Stimulated activated CD4-positive, alpha-beta T cell treated with anti-CD3 and anti-CD28 coated beads, TNF-alpha, amount 100 ng/mL, for 48 hours (primary cell): ENCODE measurements at regions not wholly inside any gene's neighbourhood (a gene's known extent, or its start where the extent isn't known, plus 50 kb on each side); places are given as distances from the start of the nearest gene placed in this dataset.
"Not testable (repeated sequence)": the region's sequence is repeated elsewhere in the genome, so short reads cannot be mapped to it uniquely, and the experiment has no call there.

Experiments
- DNase-seq, 3 donors: peaks; one replicate each; pipeline ENCODE4 v3.0.0-alpha.2; 2020; ENCODE audit warnings: low read depth in 3 of 3

DNA sequence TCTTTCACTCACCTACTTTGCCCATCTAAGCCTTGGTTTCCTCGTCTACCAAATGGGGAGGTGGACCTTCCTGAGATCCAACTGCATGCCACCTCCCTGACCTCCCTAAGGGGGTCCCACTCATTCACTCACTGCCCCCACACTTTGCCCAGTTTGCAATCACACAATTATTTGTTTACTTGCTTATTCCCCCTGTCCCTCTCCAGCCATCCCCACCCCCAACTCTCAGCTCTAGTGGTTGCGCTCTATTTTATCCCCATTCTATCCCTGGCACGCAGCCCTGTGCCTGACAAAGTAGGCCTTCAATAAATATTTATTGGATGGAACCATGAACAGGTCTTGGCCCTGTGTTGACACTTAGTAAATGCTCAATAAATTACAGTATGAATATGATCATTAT, 130.8 kb upstream of the LARP1 start:
- no peak for DNase-seq

DNA sequence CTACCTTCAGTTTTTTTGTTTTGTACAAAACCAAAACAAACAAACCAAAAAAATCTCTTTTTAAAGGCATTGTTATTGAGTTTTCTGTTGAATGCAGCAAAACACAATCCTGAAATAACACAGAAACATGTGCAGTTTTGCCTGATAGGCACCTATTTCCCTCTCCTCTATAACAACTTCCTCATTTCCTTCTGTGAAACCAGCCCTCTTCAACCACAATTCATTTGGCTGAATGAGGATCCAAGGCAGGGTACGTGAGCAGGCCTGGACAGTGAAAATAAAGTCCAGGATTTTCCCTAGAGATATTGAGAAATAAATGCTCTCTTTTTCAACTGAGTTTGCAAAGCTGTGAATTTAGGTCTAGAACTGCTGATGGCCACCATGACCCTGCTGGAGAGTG, 134.8 kb upstream of the LARP1 start:
- DNase-seq, result no peak

DNA sequence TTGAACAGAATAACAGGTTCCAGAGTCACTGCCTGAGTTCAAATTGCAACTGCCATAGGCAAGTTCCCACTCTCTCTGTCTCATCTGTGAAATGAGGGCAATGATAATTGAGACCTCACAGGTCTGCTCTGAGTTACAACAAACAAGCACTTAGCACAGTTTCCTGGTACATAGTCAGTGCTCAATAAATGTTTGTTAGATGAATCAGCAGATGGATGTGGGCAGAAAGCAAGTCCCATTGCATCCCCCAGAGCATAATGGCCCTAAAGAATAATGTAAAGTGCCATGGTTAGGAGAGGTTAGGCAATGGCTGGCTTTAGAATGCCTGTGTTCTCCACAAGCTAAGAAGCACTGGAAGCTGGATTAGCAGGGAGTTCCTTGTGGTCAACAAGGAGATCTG, 136.5 kb upstream of the LARP1 start:
- no peak for DNase-seq

DNA sequence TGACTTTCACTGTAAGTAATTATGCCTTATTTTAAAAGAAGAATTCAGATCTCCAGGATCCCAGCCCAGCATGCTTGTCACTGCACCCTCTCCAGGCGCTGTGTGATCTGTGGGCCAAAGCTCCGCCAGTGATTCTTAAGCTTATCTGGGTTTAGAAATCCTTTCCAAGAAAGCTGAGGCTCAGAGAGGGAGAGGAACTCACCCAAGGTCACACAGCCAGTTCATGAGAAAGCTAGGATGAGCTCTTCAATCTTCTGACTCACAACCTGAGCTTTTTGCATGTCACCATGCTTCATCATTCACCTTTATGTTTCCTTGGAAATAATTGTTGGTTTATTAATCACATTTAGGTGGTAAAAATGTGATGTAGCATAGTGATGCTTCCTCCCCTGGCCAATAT, 136.6 kb upstream of the HAND1 start:
- no peak for DNase-seq

GRCh38 chr5:154614125-154614524, 136.1 kb upstream of the HAND1 start:
- no peak for DNase-seq

DNA sequence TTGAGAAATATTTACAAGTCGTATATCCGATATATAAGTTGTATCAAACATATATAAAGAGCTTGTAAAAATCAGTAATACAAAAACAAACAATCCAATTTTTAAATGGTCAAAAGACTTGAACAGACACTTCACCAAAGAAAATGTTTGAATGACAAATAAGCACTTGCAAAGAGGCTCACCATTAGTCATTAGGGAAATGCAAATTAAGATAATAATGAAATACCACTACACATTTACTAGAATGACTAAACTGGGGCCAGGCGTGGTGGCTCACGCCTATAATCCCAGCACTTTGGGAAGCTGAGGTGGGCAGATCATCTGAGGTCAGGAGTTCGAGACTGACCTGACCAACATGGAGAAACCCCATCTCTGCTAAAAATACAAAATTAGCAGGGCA, 134.6 kb upstream of the HAND1 start:
- no peak for DNase-seq

GRCh38 chr5:154611341-154611767, 133.3 kb upstream of the HAND1 start:
- no peak for DNase-seq

GRCh38 chr5:154610321-154611154, 132.5 kb upstream of the HAND1 start:
- DNase-seq, result peak; percentile 59 to 72 (median 69)

DNA sequence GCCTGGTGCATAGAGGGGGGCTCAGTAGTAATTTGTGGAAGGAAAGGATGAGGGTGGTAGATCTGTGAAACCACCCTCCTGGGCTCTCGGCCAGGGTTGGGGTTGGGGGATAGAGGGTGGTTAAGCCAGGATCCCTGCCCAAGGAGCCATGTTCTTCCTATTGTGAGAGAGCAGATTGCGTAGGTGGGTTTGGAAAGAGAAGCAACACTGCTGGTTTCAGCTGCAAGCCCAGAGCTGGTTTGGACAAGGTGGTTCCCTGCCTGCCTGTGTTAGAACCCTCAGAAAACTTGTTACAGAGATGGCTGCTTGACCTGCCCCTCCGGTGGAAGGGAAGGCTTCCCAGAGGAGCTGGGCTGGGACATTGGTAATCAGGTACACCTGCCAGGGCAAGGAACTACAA, 131.2 kb upstream of the HAND1 start:
- DNase-seq, result no peak

- DNase-seq, result no peak
Measured at GRCh38 chr5:154608531-154609011, 130.5 kb upstream of the HAND1 start.

- DNase-seq, result no peak
Measured at GRCh38 chr5:154607746-154608145, 129.7 kb upstream of the HAND1 start.

- no peak for DNase-seq
Measured at GRCh38 chr5:154606246-154606645, 128.2 kb upstream of the HAND1 start.

- DNase-seq, result no peak
Measured at GRCh38 chr5:154603953-154604679, 126.1 kb upstream of the HAND1 start.

DNA sequence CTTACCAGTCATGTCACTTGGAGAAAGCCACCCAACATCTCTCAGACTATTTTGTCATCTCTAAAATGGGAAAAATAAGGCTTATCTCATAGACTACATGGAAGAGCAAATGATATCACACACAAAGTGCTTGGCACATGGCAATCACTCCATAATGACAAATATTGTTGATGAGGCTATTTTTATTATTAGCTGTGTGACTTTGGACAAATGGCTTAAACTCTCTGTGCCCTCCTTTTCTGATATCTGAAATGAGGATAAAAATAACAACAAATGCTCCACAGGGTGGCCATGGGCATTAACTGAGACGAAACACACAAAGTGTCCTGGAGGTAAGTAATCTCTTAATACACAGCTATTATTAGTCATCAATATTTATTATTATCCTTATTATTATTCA, 125.5 kb upstream of the HAND1 start:
- no peak for DNase-seq

GRCh38 chr5:154603011-154603410, 125.0 kb upstream of the HAND1 start:
- no peak for DNase-seq

DNA sequence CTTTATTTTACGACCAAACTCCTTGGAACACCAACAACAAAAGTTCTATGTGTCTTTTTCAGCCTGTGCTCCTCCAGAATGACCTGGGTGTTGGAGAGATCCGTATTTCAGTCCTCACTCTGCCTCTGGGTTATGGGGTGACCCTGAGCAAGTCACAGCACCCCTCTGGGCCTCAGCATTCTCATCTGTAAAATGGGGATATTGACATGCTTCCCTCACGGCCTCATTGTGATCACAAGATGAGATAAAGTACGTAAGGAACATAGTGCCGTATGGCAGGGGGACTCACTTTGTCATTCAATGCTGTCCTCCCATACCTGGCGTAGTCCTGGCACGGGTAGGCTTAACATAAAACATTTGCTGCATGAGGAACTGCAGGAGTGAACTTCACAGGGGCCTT, 123.0 kb upstream of the HAND1 start:
- DNase-seq, result no peak

DNA sequence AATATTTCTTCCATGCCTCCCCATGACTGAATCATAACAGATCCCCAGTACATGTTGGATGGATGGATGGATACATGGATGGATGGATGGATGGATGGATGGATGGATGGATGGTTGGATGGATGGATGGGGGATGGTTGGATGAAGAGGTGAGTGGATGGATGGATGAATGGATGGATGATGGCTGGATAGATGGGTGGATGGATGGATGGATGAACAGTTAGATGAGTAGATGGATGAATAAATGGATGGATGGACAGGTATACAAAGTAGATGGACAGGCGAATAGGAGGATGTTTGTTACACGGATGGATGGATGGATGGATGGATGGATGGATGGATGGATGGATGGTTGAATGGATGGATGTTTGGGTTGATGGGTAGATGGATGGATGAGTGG, 120.0 kb upstream of the HAND1 start:
- no peak for DNase-seq

- DNase-seq, result not testable (repeated sequence)
Measured at GRCh38 chr5:154596844-154597243, 118.8 kb upstream of the HAND1 start.

- DNase-seq, result no peak
Measured at GRCh38 chr5:154595662-154596061, 117.6 kb upstream of the HAND1 start.

- no peak for DNase-seq
Measured at GRCh38 chr5:154593796-154594195, 115.8 kb upstream of the HAND1 start.

DNA sequence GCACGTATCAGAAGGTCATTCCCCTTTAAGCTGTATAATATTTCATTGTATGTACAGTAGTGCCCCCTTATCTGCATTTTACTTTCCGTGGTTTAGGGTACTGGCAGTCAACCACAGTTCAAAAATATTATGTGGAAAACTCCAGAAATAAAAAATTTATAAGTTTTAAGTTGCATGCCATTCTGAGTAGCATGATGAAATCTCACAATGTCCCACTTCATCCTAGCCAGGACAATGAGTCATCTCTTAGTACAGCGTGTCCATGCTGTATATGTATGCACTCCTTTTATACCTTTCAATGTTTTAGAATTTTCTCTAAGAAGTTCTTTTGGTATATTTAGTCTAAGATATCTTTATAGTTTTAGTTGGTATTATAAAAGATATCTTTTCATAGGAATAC, 115.0 kb upstream of the HAND1 start:
- no peak for DNase-seq

GRCh38 chr5:154590093-154590724, 112.2 kb upstream of the HAND1 start:
- no peak for DNase-seq

DNA sequence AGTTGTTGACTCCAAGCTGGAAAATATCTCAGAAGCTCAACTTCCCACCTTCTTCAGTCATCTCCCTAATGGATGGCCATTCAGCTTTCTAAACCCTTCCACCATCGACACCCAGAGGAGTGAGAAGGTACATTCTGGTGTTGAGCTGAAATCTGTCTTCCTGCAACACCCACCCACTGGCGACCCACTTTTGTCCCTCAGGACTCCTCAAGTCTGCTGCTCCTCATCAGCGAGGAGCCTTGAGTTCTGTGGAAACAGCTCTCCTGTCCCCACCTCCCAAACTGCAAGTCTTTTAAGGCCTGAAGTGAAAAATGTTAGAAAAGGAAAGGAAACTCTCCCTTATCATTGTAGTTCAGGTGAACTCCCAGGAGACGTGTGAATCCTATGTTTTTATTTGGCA, 111.5 kb upstream of the HAND1 start:
- DNase-seq, result no peak
